PC-9 (cell line): ENCODE measurements at regions not wholly inside any gene's neighbourhood (a gene's known extent, or its start where the extent isn't known, plus 50 kb on each side); places are given as distances from the start of the nearest gene placed in this dataset.
A peak's percentile ranks its signal among the peaks of the same experiment; 100 is the strongest.
"Not testable (repeated sequence)": the region's sequence is repeated elsewhere in the genome, so short reads cannot be mapped to it uniquely, and the experiment has no call there.

Source experiments
- BruUV-seq: library from RNA; stranded (reverse); fragments of 400-500 nt; replicated peaks from 2 replicates; lab custom pipeline; 2021; lab: Mats Ljungman, UMichigan
- CTCF ChIA-PET: fragments of 300-600 bp; sonication (Branson Sonifier 250); formaldehyde crosslinking; loops from one replicate; lab custom pipeline; 2022; ENCODE audit warnings: antibody characterized with exemption; lab: Charles Lee
- POLR2A ChIA-PET: fragments of 300-600 bp; sonication (Branson Sonifier 250); formaldehyde crosslinking; loops from one replicate; lab custom pipeline; 2022; ENCODE audit warnings: antibody characterized with exemption; ENCODE audit not compliant: unreplicated experiment; lab: Charles Lee
- DNase-seq, 2 experiments: peaks; one replicate each; pipeline versions ENCODE4 v3.0.0 to v3.0.0-alpha.2; 2015 to 2022; ENCODE audit warnings: mixed read lengths in 1 of 2
- H2AFZ ChIP-seq: fragments of 200-600 bp; sonication (generic); 2 replicates; pipeline ENCODE4 v1.8.1; 2017; ENCODE audit warnings: antibody characterized with exemption
- H3F3A ChIP-seq: fragments of 200-600 bp; sonication (generic); 2 replicates; pipeline ENCODE4 v1.8.1; 2017; ENCODE audit warnings: antibody characterized with exemption, mild to moderate bottlenecking, low read depth; ENCODE audit not compliant: insufficient read depth
- H3K27ac ChIP-seq: fragments of 200-600 bp; sonication (generic); 2 replicates; pipeline ENCODE4 v1.6.1; 2016; ENCODE audit warnings: mixed run types
- H3K27me3 ChIP-seq: fragments of 200-600 bp; sonication (generic); 2 replicates; pipeline ENCODE4 v1.6.1; 2016; ENCODE audit warnings: low read depth, mixed run types; ENCODE audit not compliant: insufficient read depth
- H3K36me3 ChIP-seq: fragments of 200-600 bp; sonication (generic); 2 replicates; pipeline ENCODE4 v1.6.1; 2016; ENCODE audit warnings: low read depth, mixed run types
- H3K4me1 ChIP-seq: fragments of 200-600 bp; sonication (generic); replicated peaks from 2 replicates; pipeline ENCODE4 v1.6.1; 2016; ENCODE audit warnings: mixed run types; ENCODE audit not compliant: insufficient read depth
- H3K4me2 ChIP-seq: fragments of 200-600 bp; sonication (generic); 2 replicates; pipeline ENCODE4 v1.6.1; 2017; ENCODE audit warnings: mixed run types
- H3K4me3 ChIP-seq: fragments of 200-600 bp; sonication (generic); 2 replicates; pipeline ENCODE4 v1.6.1; 2016; ENCODE audit warnings: mixed run types
- H3K79me2 ChIP-seq: fragments of 200-600 bp; sonication (generic); 2 replicates; pipeline ENCODE4 v1.6.1; 2017; ENCODE audit warnings: low read depth, mixed run types
- H3K9me2 ChIP-seq: fragments of 200-600 bp; sonication (generic); 2 replicates; pipeline ENCODE4 v1.8.1; 2017; ENCODE audit warnings: mild to moderate bottlenecking; ENCODE audit not compliant: insufficient read depth
- H3K9me3 ChIP-seq: fragments of 200-600 bp; sonication (generic); 2 replicates; pipeline ENCODE4 v1.8.1; 2016; ENCODE audit warnings: low read depth; ENCODE audit not compliant: insufficient read depth
- H4K20me1 ChIP-seq: fragments of 200-600 bp; sonication (generic); 2 replicates; pipeline ENCODE4 v1.8.1; 2017; ENCODE audit not compliant: insufficient read depth
- intact Hi-C: fragments of 100-400 bp; cut with micrococcal nuclease; formaldehyde crosslinking; loops from one replicate; pipeline ENCODE4 v1.10.0; 2022; ENCODE audit not compliant: unreplicated experiment

- H3K4me3 ChIP-seq, H3K36me3 ChIP-seq, H3K4me1 ChIP-seq, BruUV-seq, H3K27me3 ChIP-seq, H3K9me2 ChIP-seq, H3K4me2 ChIP-seq, H3K79me2 ChIP-seq, DNase-seq, H4K20me1 ChIP-seq, CTCF ChIA-PET, POLR2A ChIA-PET, H3K9me3 ChIP-seq, intact Hi-C loops, H3F3A ChIP-seq, H3K27ac ChIP-seq, H2AFZ ChIP-seq: not testable (repeated sequence)
Observed at GRCh38 chr22:11690170-11690569, 3837.8 kb upstream of the OR11H1 start.

- H3K36me3 ChIP-seq, H3K4me3 ChIP-seq, POLR2A ChIA-PET, H4K20me1 ChIP-seq, H3K27ac ChIP-seq, CTCF ChIA-PET, H3K79me2 ChIP-seq, H2AFZ ChIP-seq, H3K27me3 ChIP-seq, H3F3A ChIP-seq, H3K4me1 ChIP-seq, H3K9me3 ChIP-seq, BruUV-seq, intact Hi-C loops, H3K4me2 ChIP-seq, H3K9me2 ChIP-seq, DNase-seq: not testable (repeated sequence)
Observed at GRCh38 chr22:11703588-11703987, 3824.4 kb upstream of the OR11H1 start.

GRCh38 chr22:11706826-11707225, 3821.2 kb upstream of the OR11H1 start:
- POLR2A ChIA-PET, BruUV-seq, H4K20me1 ChIP-seq: not testable (repeated sequence)

More at GRCh38 chr22:11706826-11707225, 3821.2 kb upstream of the OR11H1 start:
- peak in 1 of 2 experiments; percentile 0 for DNase-seq
- H2AFZ ChIP-seq, H3K9me2 ChIP-seq, H3F3A ChIP-seq, H3K4me3 ChIP-seq, H3K4me1 ChIP-seq, H3K9me3 ChIP-seq, H3K79me2 ChIP-seq, H3K4me2 ChIP-seq, H3K27ac ChIP-seq, H3K27me3 ChIP-seq, intact Hi-C loops, CTCF ChIA-PET, H3K36me3 ChIP-seq: not testable (repeated sequence)
